NCI-H345 treated with DMSO at 0.1 percent for 48 hours (cell line): ENCODE measurements at regions not wholly inside any gene's neighbourhood (a gene's known extent, or its start where the extent isn't known, plus 50 kb on each side); places are given as distances from the start of the nearest gene placed in this dataset.

Experiments
- DNase-seq: peaks from one replicate; lab custom pipeline; 2025; ENCODE audit not compliant: unreplicated experiment; lab: John Stamatoyannopoulos, UW

DNA sequence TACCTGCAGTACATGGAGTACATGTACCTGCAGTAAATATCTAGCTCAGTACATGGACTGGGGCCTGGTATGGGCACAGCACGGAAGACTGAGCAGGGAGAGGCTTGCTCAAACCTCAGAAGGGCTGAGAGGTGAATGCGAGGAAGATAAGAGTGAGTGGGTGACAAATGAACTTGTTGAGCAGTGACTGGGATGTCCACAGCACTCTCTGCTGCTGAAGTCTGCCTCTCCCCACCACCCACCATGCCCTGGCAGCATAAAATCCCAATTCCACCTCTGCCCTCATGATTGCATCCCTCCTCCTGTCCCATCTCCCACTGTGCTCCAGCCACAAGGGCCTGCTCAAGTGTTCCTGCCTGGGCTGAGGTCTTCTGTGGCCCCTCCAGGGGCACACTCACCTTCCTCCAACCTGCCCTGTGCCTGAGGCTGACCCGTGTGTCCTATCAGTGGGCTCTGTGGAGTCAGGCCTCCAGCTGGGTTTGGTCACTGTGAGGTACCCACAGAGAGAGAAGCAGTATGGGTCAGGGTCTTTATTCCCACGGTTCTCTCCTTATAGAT is 114.2 kb downstream of the FOXD2 start:
- no peak for DNase-seq

DNA sequence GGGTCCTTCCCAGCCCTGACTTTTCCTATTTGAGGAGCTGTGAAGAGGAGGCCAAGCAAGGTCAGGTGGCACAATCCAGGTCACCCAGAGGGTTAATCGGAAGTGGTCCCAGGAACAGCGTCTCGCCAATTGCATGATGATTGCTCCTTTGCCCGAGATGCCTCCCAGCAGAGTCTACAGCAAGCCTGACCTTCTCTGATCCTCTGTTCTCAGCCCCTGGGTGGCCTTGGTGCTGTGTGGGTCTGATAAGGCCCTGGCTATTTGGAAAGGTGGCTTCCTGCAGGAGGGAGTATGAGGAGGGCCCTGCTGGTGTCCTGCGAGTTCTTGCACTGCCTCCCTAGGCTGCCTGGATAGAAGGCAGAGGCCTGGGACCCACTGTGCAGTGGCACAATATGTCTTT is 116.2 kb downstream of the FOXD2 start:
- DNase-seq, result no peak

DNA sequence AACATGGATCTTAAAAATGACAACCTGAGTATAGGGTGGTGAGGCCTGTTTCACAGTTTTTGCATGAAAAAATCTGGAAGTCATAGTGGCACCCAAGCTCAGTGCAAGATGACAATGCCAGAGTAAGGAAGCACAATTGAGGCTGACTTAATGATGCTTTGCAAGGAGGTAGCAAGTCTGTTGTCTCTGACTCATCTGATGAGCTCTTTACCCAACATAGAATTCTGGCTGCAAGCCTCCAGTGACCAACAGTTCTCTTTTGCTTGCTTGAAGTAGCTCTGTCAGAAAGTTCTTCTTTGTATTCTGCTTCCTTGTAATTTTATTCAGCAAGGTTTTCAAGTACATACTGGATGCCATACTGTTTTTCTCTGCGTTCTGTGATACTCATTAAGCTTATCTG is 117.1 kb downstream of the FOXD2 start:
- DNase-seq, result no peak

DNA sequence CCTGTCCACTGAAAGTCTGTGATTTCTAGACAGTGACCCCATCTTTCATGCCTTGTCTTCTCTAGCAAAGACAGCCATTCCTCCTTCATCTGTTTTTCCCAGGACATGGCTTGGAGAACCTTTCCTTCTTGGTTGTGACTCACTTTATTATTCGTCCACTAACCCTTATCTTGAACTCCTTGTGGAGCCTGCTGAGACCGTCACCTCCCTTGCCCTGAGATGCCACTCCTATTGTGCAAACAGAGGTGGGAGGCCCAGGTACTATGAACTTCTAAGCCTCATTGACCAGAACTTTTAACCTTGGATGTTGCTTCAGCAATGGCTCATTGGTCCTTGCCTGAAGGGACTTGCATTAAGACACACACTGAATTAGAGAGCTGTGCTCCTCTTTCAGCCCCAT is 117.5 kb downstream of the FOXD2 start:
- DNase-seq, result no peak

DNA sequence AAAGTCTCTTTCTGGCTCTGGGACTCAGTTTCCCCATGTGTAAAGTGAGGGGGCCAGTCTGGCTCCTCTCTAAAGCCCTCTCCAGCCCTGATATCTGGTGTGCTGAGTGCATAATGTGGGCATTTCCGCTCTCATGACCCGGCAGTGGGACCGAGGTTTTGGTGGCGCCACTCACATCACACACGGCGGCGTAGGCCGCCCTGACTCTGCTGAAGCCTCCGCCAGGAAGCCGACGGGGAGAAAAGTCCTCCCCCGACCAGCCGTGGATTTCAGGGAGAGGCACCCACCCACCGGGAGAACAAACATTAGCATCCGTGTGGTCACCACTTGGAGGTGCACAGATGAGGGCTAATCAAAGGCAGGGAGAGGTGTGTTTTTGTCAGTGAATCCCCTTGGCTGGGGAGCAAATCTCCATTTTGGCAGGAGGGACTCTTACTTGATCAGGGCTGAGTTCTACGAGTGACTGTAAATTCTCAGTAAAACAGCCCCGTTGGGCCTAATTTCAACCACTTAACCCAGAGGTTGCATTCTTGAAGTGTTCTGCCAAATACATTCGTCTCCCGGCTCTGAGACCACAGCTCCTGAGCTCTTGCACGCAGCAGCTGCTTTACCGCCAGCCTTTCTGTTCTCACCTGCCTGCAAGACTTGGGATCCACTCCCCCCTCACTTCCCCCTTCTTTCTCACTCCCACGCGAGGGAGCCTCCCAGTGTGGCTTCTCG is 118.2 kb downstream of the FOXD2 start:
- no peak for DNase-seq

DNA sequence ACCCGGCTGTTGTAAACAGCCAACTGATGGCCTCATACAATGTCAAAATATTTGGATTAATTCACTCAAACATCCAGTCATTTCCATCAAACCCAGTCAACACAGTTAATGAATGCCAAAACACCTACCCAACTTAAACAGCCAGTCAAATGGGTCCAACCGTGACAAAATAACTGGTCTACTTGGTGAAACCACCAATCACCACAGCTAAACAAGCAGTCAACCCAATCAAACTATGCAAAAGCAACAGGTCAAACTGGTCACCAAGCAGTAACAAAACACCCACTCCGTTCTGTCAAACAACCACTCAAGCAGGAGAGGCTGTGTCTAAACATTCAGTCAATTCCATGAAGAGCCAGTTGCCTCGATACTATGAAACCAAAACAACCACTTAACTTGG is 119.2 kb downstream of the FOXD2 start:
- DNase-seq, result no peak

DNA sequence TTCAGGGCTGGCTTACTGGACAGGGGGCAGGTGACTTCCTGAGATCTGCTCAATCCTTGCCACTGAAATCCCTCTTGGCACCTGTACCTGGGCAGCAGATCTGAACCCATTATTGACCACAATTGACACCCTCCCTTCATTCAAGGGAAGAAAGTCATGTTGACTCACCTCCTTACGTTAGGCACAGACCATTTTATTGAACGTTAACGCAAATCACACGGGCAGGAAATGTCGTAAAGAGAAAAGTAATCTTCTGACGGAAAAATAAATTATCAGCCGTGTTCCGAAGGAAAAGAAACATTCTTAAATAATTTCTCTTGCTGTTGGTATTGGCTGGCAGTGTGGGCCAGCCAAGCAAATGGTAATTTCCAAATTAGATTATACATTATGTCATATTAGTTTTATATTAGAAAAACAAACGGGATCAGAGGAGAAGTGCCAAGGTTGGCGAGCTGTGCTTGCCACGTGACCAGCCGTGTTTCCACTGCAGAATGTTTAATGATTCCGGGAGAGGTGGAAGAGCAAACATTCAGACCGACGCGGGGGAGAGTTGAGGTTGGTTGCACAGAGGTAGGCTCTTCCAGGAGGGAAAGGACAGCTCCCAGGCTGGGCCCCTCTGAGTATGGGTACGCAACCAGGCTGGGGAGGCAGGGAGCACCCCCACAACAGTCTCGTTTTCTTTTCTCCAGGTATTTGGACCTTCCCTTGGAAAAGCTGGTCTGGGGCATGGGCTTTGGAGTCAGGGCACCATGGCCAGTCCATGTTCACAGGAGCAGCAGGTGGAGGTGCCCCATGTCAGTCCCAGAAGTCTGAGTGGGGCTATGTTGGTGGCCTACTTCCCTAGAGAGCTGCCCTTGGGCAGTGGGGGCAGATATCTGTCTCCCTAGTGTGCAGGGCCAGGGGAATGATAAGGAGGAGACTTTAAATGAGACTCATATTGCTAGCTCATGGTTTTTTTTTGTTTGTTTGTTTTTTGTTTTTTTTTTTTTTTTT is 121.1 kb downstream of the FOXD2 start:
- DNase-seq, result no peak

DNA sequence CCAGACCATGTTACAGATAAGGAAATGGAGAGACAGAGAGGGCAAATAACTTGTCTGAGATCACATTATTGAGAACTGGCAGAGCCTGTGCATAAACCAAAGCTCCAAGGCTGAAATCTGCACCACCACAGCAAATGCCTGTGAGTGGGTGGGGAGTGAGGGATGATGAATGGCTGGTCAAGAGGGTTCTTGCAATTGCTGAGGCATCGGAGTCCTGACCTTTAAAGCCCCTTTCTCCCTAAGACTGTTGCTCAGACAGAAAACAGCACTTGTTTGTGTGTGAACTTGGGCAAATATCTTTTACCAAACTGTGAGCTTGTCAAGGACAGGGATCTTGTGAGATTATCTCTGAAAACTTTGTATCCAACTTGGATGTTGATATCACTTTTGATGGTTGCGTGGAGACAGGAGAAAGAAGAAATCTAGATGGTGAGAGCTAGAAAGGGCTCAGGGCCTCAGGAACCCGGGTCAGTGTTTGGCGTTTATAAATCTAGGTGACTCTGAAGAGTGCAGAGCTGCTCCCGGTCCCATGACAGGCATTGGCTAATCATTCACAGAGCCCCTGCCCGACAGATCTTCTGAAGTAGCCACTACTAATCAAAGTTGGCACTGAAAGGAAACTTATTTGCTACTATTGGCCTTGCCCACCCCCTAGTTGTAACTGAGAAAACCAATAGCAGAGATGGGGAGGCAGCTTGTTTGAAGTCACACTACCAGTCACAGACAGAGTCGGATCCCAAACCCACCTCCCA is 122.3 kb downstream of the FOXD2 start:
- no peak for DNase-seq

DNA sequence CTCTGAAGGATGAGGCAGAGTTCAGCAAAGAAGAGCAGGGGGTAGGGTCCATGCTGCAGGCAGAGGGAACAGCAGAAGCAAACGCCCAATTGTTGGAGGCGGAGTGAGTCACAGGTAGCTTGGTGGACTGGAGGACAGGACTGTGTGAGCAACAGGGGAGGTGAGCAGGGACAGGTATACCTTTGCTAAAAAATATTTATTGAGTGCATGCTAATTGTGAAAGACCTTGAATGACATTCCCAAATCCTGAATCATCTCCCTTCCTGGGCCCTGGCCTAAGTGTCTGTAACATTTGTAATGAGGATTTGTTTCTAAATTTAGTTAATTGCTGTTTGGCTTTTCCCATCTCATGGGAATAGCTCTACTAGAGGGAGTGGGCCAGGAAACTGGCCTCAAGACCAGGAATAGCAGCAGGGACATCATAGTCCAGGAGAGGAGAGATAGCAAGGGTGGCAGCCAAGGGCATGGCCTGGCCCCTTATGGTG is 123.7 kb downstream of the FOXD2 start:
- DNase-seq, result no peak

DNA sequence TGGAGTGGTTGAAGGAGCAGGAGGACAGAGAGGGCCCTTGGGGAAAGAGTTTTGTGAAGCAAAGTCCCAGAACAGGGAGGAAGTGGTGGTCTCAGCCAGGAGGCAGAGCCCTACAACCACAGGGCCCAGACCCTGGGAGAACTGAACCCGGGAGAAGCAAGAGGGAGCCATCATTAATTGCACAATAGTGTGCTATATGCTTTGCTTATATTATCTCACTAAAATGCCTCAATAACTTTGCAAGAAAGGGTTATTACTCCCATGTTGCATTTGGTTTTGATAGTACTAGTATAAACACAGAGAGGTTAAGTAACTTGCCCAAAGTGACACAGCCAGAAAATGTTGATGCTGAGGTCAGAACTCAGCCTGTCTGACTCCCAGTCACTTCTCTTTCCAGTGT is 124.3 kb downstream of the FOXD2 start:
- no peak for DNase-seq

DNA sequence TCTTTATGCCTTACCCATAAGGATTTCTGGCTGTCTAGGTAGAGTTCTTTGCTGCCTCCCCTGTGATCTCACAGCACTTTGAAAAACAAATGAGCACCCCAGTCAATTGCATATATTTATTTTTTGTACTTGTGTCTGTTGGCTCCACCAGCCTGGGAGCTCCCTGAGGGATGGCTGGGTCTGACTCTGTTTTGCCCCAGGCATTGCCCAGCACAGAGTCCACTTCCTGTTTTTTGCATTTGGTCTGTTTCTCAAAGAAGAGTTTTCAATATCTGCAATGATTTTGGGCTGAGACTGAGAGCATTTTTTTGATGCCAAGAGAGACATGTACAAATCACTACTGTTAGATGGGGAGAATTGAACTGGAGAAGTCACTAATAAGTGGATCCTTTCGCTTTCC is 125.0 kb downstream of the FOXD2 start:
- DNase-seq, result no peak

DNA sequence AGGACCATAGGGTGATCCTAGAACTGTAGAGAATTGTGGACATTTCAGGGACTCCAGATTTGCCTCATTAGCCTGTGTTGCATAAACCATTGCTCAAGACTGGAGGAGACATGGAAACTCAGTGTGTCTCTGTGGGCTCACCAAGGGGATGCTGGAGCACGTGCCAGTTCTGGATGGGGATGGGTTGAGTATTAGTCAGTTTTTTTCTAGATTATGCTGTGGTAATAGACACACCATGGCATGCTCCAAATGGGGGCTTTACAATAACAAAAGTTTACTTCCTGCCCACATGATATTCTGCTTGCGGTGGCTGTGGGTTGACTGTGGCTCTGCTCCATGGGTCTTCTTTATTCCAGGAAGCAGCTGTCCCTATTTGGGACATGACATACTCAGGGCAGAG is 125.4 kb downstream of the FOXD2 start:
- DNase-seq, result no peak

DNA sequence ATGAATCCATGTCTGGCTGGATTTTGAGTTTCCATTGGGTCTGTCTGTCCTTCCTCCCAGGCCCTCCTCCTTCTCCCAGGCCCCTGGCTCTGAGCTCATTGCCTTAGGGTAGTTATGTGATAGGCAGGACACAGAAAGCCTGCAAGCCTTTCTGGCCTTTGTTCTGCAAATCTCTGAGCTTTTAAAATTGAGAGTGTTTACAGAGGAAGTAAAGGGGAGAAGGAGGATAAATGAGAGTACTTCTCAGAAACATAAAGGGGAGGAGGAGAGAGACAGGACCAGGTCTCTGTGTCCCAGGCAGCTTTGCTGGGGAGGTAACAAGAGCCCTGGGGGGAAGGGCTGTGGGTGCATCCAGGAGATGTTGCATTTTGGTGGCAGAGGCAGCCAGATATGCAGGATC is 126.7 kb downstream of the FOXD2 start:
- DNase-seq, result no peak

DNA sequence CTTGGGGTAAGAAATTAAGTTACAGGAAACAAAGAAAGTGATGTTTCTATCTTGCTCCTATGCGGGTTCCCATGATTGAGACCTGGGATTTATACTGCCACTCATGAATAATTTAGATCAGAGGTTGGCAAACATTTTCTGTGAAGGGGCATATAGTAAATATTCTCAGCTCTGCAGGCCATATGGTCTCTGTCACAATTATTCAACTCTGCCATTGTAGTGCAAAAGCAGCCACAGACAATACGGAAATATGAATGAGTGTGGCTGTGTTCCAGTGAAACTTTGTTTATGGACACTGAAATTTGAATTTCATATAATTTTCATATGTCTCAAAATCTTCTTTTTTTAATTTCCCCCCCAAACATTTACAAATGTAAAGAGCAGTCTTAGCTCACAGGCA is 127.2 kb downstream of the FOXD2 start:
- no peak for DNase-seq

DNA sequence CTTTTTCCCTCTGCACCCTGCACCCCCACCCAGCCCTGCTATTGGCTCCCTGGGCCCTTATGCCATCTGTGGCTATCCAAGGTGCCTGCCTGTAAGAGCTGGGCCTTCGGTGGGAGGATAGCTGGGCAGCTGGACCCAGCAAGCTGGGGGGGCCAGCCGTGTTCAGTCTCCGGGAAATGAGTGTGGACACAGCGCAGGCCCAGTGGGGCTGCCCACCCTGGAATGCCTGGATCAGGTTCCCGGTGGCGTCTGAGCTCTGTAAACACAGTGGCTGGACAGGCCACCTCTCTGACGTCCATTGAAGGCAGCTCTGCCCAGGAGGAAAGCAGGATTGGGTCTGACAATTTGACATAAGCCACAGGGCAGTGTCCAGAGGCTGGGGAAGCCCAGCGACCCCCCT is 127.8 kb downstream of the FOXD2 start:
- DNase-seq, result no peak

DNA sequence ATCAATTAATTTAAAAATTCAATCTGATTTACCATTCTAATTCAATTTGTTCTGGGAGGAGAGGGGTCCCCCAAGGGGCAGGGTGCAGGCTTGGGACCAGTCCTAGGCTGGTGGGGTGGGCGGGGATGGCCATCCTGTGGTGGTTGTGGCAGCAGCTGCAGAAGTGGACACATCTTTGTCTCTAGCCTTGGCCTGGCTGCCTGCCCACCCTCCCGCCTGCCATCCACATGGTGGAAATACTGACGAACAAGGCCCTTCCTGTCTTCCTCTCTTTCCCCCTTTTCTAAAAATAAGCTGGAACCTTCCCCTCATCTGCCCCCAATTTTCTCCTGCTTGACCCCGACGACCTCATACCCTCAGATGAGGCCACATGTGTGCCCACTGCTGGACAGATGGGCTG is 130.9 kb downstream of the FOXD2 start:
- DNase-seq, result no peak

DNA sequence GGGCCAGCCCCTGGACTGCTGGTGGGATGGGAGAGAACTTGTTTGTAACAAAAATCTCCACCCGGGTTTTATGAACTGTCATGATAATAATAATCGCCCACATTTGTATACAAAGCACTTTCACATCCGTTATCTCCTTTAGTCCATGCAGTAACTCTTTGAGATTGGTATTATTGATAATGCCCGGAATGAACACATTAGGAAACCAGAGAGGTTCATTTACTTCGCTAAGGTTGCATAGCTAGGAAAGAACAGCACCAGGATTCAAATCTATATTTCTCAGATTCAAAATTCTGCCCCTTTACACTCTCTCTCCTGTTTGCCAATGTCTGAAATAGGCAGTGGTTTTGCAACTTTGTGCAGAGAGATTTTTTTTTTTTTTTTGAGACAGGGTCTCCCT is 131.4 kb downstream of the FOXD2 start:
- DNase-seq, result no peak

DNA sequence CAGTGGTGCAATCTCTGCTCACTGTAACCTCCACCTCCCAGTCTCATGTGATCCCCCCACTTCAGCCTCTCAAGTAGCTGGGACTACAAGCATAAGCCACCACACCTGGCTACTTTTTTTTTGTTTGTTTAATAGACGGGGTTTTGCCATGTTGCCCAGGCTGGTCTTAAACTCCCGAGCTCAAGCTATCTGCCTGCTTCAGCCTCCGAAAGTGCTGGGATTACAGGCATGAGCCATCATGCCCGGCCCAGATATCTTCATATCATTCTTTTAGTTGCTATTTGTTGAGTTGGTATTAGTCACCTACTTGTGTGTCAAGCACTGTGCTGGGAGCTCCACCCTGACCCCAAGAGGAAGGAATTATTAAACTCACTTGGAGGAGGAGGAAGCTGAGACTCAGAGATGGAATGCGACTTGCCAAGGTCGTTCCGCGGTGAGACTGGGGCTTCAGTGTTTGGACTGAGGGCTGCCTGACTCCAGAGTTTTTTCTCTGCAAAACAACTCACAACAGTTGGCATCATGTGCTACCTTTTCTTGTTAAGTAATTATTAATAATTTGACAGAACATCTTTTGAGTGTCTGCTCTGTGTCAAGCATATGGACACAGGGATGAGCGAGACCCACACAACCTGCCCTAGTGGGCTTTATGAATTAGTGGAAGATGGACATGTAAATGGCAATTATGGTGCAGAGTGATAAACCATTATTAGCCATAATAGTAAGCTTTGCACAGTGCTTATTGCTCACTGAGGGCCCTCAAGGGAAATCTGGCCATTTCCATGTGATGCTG is 132.0 kb downstream of the FOXD2 start:
- DNase-seq, result no peak

DNA sequence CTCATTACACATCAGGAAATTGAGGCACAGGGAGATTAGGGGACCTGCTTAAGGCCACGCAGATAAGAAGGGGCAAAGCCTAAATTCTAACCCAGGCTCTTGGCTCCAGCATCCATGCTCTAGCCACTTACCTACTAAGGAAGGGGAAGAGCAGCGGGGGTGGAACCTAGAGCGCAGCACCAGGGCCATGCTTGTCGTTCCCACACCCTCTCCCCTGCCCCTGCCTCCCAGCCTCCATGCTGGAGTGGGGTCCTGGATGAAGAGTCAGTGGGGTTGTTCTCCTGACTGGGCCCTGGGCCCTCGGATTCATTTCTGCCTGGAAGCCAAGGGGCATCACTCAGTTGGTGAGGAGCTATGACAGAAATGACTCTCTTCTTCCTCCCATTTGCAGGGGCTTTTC is 133.3 kb downstream of the FOXD2 start:
- no peak for DNase-seq

DNA sequence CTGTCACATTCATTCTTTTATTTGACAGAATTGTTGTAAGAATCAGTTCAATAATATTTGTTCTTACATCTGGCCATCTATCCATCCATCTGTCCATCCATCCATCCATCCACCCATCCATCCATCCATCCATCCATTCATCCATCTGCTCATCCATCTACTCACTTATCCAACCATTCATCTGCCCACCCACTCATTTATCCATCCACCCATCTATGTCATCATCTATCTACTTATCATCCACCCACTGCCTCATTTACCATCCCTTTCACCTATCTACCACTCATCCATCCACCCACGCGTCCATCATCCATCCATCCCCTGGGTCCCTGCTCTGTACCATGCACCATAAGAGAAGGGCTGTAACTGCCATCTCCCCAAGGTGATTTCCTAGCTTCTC is 134.1 kb downstream of the FOXD2 start:
- DNase-seq, result no peak
